ENCODE measurements at regions not wholly inside any gene's neighbourhood (a gene's known extent, or its start where the extent isn't known, plus 50 kb on each side); places are given as distances from the start of the nearest gene placed in this dataset.

GRCh38 chr2:37871456-37872191 lies 53.5 kb upstream of the RMDN2 start:
- no peak for TF ChIP-seq CTCF (IDR thresholded peaks at IDR 0.05; ENCODE audit: borderline replicate concordance, extremely low read depth, insufficient read depth)
- no peak overlapping the region for H3K9ac ChIP-seq (ENCODE audit: low read length in 3 of 3)
- FAIRE-seq = no peak

DNA sequence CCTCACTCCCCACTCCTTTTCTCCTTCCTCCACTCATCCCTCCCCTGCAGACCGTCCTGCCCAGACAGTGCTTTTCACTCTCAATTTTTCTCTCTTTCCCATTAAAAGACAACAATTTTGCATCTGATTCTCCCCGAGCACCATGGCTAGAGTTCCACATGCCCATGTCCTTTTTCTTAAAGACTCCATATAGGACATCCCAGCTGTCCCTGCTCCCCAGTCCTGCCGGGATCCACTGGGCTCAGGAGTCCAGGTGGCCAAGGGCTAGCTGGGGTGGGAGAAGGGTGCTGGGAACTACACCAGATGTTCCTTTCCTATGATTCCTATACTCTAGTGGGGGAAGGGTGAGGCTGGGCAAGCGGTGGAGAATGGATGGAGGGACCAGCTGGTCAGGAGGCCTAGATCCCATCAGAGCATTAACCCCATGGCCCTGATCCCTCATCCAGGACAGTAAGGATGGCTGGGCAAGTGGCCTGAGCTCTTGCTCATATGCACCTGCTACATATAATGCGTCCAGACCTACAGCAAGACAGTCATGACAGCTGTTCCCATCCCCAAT lies 52.8 kb upstream of the RMDN2 start:
- H3K36me3 ChIP-seq (ENCODE audit: control insufficient read depth in 2 of 3, insufficient read depth in 3 of 3, low read length in 3 of 3) = no peaks in the 10 kb centered on the region
- H3K4me3 ChIP-seq (ENCODE audit: low read length in 3 of 3) = no peak overlapping the region
- no peak for TF ChIP-seq CTCF (IDR thresholded peaks at IDR 0.05; ENCODE audit: borderline replicate concordance, extremely low read depth, insufficient read depth)
- no peaks in the 10 kb centered on the region for H3K4me1 ChIP-seq (ENCODE audit: control insufficient read depth in 2 of 3, insufficient read depth in 2 of 3, low read depth in 1 of 3, low read length in 3 of 3)
- intact Hi-C loops (cut with DNase I) = no loop called here
- H3K27ac ChIP-seq (ENCODE audit: low read depth in 2 of 2, low read length in 2 of 2) = no peak overlapping the region
- FAIRE-seq (no peak), DNase-seq (no peak)
- no peak overlapping the region for H3K9ac ChIP-seq (ENCODE audit: low read length in 3 of 3)
- H3K9me3 ChIP-seq (ENCODE audit: control insufficient read depth in 2 of 3, insufficient read depth in 1 of 3, low read length in 3 of 3) = no peaks in the 10 kb centered on the region
- no peaks in the 10 kb centered on the region for H3K27me3 ChIP-seq (ENCODE audit: control insufficient read depth, insufficient read depth, low read length)

More at GRCh38 chr2:37871456-37872191, 53.5 kb upstream of the RMDN2 start:
- no peak overlapping the region for H3K4me3 ChIP-seq (ENCODE audit: low read length in 3 of 3)
- H3K36me3 ChIP-seq (ENCODE audit: control insufficient read depth in 2 of 3, insufficient read depth in 3 of 3, low read length in 3 of 3) = no peaks in the 10 kb centered on the region
- no peak for DNase-seq
- H3K27me3 ChIP-seq (ENCODE audit: control insufficient read depth, insufficient read depth, low read length) = no peaks in the 10 kb centered on the region
- no peak overlapping the region for H3K27ac ChIP-seq (ENCODE audit: low read depth in 2 of 2, low read length in 2 of 2)
- no peaks in the 10 kb centered on the region for H3K9me3 ChIP-seq (ENCODE audit: control insufficient read depth in 2 of 3, insufficient read depth in 1 of 3, low read length in 3 of 3)
- intact Hi-C loops (cut with DNase I) = no loop called here
- H3K4me1 ChIP-seq (ENCODE audit: control insufficient read depth in 2 of 3, insufficient read depth in 2 of 3, low read depth in 1 of 3, low read length in 3 of 3) = no peaks in the 10 kb centered on the region

GRCh38 chr2:37873229-37873628 lies 51.9 kb upstream of the RMDN2 start:
- no peak for DNase-seq
- Histone ChIP-seq H3K27me3 (ENCODE audit: control insufficient read depth, insufficient read depth, low read length) (no peaks in the 10 kb centered on the region), H3K36me3 (ENCODE audit: control insufficient read depth in 2 of 3, insufficient read depth in 3 of 3, low read length in 3 of 3) (no peaks in the 10 kb centered on the region), H3K9ac (ENCODE audit: low read length in 3 of 3) (no peak overlapping the region), H3K9me3 (ENCODE audit: control insufficient read depth in 2 of 3, insufficient read depth in 1 of 3, low read length in 3 of 3) (no peaks in the 10 kb centered on the region), H3K4me1 (ENCODE audit: control insufficient read depth in 2 of 3, insufficient read depth in 2 of 3, low read depth in 1 of 3, low read length in 3 of 3) (no peaks in the 10 kb centered on the region), H3K4me3 (ENCODE audit: low read length in 3 of 3) (no peak overlapping the region), H3K27ac (ENCODE audit: low read depth in 2 of 2, low read length in 2 of 2) (no peak overlapping the region)
- no peak for TF ChIP-seq CTCF (IDR thresholded peaks at IDR 0.05; ENCODE audit: borderline replicate concordance, extremely low read depth, insufficient read depth)
- intact Hi-C loops (cut with DNase I) = no loop called here
- no peak for FAIRE-seq

All from kidney (tissue), 13 donors.